ENCODE measurements at regions not wholly inside any gene's neighbourhood (a gene's known extent, or its start where the extent isn't known, plus 50 kb on each side); places are given as distances from the start of the nearest gene placed in this dataset.

- Histone ChIP-seq H3K9ac (ENCODE audit: insufficient read depth, low read length) (no peak overlapping the region), H3K4me3 (replicated peaks in 1 of 4; ENCODE audit: control extremely low read depth in 1 of 4, insufficient read depth in 1 of 4, low read depth in 3 of 4, low read length in 4 of 4) (peak overlapping the region in 1 of 4 experiments; percentile 47), H3K27me3 (ENCODE audit: control insufficient read depth, insufficient read depth, low read length) (no peaks in the 10 kb centered on the region), H3K79me2 (ENCODE audit: control insufficient read depth, insufficient read depth, low read length) (no peaks in the 10 kb centered on the region), H3K4me2 (ENCODE audit: extremely low read depth, insufficient read depth, low read length) (peak overlapping the region; percentile 95), H2AFZ (ENCODE audit: low read length) (no peak overlapping the region), H3K4me1 (ENCODE audit: control insufficient read depth, extremely low read depth, insufficient read depth, low read length) (peaks cover 26% of the 10 kb centered on the region), H4K20me1 (ENCODE audit: control insufficient read depth, extremely low read depth, insufficient read depth, low read length) (no peaks in the 10 kb centered on the region), H3K36me3 (ENCODE audit: control insufficient read depth, insufficient read depth, low read length) (no peaks in the 10 kb centered on the region), H3K9me3 (ENCODE audit: control insufficient read depth, insufficient read depth, low read depth, low read length) (no peaks in the 10 kb centered on the region), H3K27ac (ENCODE audit: insufficient read depth, low read length) (peak overlapping the region; percentile 80)
- TF ChIP-seq EZH2 (IDR thresholded peaks at IDR 0.05; ENCODE audit: low read length, missing control alignments): no peak
- no peak for DNase-seq (ENCODE audit: low read depth in 2 of 2)
Measured at GRCh38 chr20:19888269-19888671, 128.9 kb upstream of the NAA20 start.

DNA sequence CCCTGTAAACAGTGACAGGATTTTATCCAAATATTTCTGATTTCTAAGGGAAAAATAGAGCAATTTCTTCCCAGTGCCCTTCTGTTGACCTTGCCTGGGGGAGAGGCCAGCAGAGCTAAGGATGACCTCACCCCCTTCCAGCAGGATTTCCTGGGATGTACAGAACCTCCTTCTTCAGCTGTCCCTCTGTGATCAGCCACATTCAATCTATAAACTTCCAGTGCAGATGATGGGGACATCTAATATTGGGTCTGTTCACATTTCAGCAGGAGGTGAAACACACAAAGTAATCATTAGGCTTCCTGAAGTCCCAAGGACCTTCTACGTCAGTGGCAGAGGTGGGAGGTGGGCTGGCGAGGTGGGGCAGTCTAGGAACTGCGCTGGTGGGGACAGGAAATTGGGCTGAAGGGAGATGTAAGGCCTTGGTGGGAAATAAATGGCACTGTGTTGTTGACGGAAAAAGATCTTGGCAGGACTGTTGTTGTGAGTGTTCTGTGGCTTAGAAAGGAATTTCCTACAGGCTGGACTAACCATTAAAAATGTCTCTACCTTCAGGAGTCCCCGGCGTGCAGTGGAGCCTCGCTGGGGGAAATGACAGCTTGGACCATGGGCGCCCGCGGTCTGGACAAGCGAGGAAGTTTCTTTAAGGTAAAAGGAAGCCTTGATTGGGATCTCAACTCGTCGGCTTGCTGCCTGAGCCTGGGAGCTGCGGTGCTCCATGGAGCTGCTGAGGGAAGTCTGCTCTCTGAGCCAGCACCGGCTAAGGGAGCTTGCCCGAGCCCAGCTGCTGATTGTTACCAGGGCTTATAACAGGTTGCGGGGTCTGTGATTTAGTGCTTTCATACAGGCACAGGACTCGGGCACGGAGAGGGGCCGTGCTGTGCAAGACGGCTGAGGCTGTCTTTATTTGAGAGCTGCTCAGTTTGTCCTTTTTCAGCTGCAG, 127.9 kb upstream of the NAA20 start:
- Histone ChIP-seq H3K27me3 (ENCODE audit: control insufficient read depth, insufficient read depth, low read length) (no peaks in the 10 kb centered on the region), H3K9me3 (ENCODE audit: control insufficient read depth, insufficient read depth, low read depth, low read length) (no peaks in the 10 kb centered on the region), H3K9ac (ENCODE audit: insufficient read depth, low read length) (peak overlapping the region; percentile 39), H3K27ac (ENCODE audit: insufficient read depth, low read length) (peak overlapping the region; percentile 80), H2AFZ (ENCODE audit: low read length) (peak overlapping the region; percentile 49), H3K36me3 (ENCODE audit: control insufficient read depth, insufficient read depth, low read length) (no peaks in the 10 kb centered on the region), H3K4me1 (ENCODE audit: control insufficient read depth, extremely low read depth, insufficient read depth, low read length) (peaks cover 26% of the 10 kb centered on the region), H4K20me1 (ENCODE audit: control insufficient read depth, extremely low read depth, insufficient read depth, low read length) (no peaks in the 10 kb centered on the region), H3K4me3 (replicated peaks in 1 of 4; ENCODE audit: control extremely low read depth in 1 of 4, insufficient read depth in 1 of 4, low read depth in 3 of 4, low read length in 4 of 4) (peak overlapping the region; percentile 10 to 47 (median 38)), H3K4me2 (ENCODE audit: extremely low read depth, insufficient read depth, low read length) (peak overlapping the region; percentile 95), H3K79me2 (ENCODE audit: control insufficient read depth, insufficient read depth, low read length) (no peaks in the 10 kb centered on the region)
- DNase-seq (ENCODE audit: low read depth in 2 of 2): peak; percentile 70 to 91
- TF ChIP-seq EZH2 (IDR thresholded peaks at IDR 0.05; ENCODE audit: low read length, missing control alignments): no peak
- no peak for TF ChIP-seq CTCF (conservative IDR thresholded peaks at IDR 0.05 in 1 of 2, IDR thresholded peaks at IDR 0.05 in 1 of 2; ENCODE audit: low read depth in 1 of 2, low read length in 2 of 2)

DNA sequence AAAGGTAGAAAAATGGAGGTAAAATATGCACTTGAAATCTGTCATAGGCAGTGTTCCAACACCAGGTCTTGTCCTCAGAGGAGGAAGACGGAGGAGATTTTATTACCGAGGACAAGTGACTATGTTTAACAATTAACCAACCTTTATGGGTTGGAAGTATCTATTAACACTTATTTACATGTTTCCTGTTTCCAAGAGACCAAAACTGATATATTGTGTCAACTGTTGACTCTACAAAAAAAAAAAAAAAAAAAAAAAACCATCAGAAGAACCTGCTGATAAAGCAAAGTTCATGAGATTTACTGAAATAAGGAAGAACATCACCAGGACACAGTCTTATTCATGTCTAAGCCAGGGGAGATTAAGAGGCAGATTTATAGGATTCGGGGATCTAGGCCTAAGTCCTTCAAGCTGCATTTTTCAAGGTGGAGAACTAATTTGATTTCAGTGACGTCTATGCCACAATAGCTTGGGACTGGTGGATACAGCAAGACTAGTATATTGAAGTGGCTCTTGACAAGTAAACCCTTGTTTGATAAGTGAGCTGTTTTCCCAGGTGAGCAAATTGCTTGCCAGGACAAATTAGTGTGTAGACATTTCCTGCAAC, 126.6 kb upstream of the NAA20 start:
- no peaks in the 10 kb centered on the region for H3K79me2 ChIP-seq (ENCODE audit: control insufficient read depth, insufficient read depth, low read length)
- H3K27ac ChIP-seq (ENCODE audit: insufficient read depth, low read length): no peak overlapping the region
- no peaks in the 10 kb centered on the region for H4K20me1 ChIP-seq (ENCODE audit: control insufficient read depth, extremely low read depth, insufficient read depth, low read length)
- no peaks in the 10 kb centered on the region for H3K9me3 ChIP-seq (ENCODE audit: control insufficient read depth, insufficient read depth, low read depth, low read length)
- H3K36me3 ChIP-seq (ENCODE audit: control insufficient read depth, insufficient read depth, low read length): no peaks in the 10 kb centered on the region
- DNase-seq (ENCODE audit: low read depth in 2 of 2): no peak
- no peak overlapping the region for H2AFZ ChIP-seq (ENCODE audit: low read length)
- H3K9ac ChIP-seq (ENCODE audit: insufficient read depth, low read length): no peak overlapping the region
- TF ChIP-seq EZH2 (IDR thresholded peaks at IDR 0.05; ENCODE audit: low read length, missing control alignments): no peak
- no peak for TF ChIP-seq CTCF (conservative IDR thresholded peaks at IDR 0.05 in 1 of 2, IDR thresholded peaks at IDR 0.05 in 1 of 2; ENCODE audit: low read depth in 1 of 2, low read length in 2 of 2)
- no peaks in the 10 kb centered on the region for H3K27me3 ChIP-seq (ENCODE audit: control insufficient read depth, insufficient read depth, low read length)
- no peak overlapping the region for H3K4me2 ChIP-seq (ENCODE audit: extremely low read depth, insufficient read depth, low read length)
- H3K4me1 ChIP-seq (ENCODE audit: control insufficient read depth, extremely low read depth, insufficient read depth, low read length): peaks cover 26% of the 10 kb centered on the region
- H3K4me3 ChIP-seq (replicated peaks in 1 of 4; ENCODE audit: control extremely low read depth in 1 of 4, insufficient read depth in 1 of 4, low read depth in 3 of 4, low read length in 4 of 4): no peak overlapping the region
